GM21528 (cell line): ENCODE measurements at regions not wholly inside any gene's neighbourhood (a gene's known extent, or its start where the extent isn't known, plus 50 kb on each side); places are given as distances from the start of the nearest gene placed in this dataset.

Source experiments
- ATAC-seq: cut with Tn5 transposase; IDR thresholded peaks from one replicate; pipeline ENCODE4 v1.9.1; 2021; ENCODE audit warnings: mild to moderate bottlenecking, moderate library complexity; ENCODE audit not compliant: unreplicated experiment, low FRiP score

DNA sequence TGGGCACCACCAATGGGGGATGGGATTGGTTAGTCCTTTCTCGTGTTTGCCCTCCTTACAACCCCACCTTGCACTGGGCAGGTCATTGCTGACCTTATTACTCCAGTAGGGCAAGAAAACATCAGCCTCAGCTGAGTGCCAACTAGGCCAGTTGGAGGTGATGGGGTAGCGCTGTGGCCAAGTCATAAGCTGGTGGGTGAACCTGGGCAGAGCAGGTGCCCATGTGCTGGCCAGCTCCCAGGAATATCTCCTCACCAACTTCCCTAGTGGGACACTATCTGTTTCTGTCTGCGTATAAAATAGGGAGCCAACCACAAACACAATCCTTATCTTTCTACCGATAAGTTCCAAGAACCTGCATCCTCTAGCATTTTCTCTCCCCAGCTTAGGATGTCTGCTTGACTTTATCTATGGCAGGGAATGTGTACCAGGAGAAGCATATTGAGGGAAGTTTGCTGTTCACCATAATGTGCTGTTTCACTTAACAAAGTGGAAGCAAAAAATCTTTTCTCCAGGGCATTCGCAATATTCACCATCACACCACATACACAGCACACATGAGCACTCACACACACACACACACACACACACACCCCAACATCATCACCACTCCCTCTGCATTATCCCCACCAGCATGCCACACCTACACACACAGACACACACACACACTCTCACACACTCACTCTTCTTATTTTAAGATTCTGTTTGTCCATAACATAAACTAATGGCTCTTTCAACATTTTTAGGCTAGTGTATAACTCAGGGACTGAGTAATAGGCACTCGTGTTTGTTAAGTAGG lies 390.0 kb downstream of the ENC1 start:
- ATAC-seq: no peak

DNA sequence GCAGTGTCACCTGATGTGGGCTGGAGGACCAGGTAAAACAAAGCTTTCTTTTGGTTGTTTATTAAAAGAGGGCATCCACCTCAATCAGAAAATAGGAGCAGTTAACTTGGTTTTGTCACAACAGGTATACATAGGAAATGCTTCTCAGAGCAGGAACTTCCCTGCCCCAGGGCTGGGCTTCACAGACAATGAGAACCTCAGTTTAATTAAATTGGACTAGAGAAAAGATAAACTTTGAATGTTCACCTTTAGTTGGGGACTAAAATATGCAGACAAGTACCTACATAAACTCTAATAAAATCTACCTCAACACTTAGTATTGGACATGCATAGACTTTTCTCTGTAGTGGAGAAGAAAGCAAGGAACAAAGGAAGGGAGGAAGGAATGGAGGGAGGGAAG lies 392.0 kb downstream of the ENC1 start:
- ATAC-seq: no peak

DNA sequence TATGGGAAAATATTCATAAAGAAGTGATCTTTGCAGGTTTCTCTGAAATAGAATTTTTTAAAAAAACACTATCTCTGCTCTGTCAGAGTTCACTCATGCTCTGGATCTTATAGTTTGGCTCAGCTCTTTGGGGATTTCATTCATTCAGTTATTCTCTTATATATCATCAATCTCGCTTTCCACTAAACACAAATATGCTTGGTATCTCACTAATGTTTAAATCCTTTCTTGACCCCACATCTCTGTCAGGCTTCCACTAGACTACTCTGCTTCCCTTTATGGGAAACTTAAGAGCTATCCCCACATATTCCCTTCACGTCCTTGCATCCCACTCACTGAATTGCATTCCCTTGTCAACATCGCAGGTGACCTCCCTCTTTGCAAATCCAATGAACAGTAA lies 396.1 kb downstream of the ENC1 start:
- no peak for ATAC-seq

DNA sequence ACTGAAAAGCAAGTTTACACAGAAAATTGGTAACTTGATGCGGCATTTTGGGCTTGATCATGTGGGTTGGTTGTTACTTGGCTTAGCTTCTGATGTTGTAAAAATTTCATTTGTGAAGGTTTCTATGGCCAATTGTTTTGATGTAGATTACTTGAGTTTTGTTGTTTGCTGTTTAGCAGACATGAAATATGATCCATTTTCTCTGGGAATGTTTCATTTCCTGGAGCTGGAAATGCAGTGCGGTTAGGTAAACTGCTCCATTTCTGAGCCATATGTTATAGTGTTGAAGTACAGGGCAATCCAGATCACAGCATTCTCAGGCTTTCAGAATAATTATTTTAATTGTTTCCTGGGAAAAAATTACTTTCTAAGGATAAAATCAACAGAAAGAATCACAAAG lies 396.9 kb downstream of the ENC1 start:
- ATAC-seq: no peak

DNA sequence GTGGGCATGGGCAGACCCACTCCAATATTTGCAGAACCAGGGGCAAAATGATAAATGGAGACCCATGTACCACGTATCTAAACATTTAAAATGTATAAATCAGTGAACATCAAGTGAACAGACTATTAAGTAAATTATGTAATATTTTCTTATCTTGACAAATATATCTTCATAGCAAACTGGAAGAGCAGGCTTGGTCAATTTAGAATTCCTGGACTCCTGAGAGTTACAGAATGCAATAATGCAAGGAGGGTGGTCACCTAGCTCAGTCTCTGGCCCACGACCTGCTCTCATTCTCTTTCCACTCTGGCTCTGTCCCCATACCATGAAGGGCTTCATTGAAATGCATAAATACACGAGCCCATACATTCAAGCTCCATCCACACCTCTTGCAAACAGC lies 398.0 kb downstream of the ENC1 start:
- ATAC-seq: no peak

DNA sequence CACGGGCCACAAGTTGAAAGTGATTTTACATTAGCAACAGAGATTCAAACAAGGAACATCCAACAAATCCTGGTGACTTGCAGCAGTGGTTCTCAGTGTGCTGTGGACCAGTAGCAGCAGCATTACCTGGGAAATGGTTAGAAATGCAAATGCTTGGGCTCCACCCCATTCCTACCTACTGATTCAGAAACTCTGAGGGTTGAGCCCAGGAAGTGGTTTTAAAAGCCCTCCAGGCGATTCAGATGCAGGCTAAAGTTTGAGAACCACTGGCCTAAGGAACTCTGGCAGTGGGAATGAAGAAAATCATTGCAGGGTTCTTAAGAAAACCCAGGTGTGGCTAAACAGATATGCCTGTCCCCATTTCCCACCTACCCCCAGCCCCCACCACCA lies 398.8 kb downstream of the ENC1 start:
- ATAC-seq: no peak

DNA sequence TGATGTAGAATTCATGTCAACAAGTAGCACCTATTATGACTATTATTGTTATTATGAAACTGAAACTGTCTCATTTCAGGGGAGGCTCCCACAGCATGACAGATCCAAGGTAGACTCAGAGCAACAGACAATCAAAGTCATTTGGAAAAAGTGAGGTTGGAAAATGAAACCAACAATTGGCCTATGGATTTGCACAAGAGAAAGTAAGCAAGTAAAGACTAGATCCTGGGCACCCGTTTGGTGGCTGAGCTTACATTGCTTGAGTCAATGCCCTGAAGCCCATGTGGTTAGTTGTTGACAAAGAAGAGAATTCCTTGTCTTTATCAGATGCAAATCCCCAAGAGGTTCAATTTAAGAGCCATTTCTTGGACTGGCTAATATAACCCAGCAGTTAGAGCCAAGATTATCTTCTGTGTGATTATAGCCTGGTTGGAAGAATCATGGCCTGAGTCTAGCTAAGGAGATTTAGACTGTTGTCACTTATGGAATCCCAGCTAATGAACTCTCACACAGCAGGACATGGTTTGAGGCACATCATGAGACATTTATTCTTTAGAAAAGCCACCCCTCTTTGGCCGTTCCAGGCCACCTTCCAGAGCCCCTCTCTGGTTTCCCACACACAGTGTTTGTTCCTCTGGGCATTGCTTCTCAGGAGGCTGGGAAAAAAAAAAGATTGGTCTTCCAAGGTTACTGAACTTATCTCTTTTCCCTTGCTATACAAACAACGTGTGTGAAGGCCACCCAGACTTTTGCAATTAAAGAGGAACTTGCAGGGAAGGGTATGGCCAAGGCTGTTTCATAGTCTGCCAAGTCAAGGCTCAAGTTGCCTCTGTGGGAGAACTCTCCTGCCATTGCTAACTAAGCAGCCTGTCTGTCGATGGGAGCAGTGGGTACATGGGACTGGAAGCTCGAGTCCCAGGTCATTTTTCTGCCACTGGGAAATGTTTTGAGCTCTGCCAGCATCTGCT lies 399.5 kb downstream of the ENC1 start:
- no peak for ATAC-seq

DNA sequence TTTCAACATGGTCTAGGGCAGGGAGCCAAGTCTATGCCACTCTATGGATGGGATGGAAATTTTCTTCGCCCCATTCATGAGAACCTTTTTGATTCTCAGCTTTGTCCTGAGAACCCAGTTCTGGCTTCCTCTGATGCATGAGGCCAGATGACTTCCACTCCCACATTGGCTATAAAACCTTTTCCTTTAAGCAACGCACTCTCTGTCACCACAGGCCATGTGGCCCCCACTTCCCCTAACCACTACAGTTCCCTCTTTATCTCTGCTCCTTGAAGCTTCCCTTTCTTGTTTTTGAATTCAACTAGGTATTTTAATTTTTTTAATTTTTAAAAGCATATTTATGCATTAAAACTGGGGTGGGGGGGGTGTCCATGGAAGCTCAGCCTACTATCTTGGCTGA lies 401.3 kb downstream of the ENC1 start:
- no peak for ATAC-seq

DNA sequence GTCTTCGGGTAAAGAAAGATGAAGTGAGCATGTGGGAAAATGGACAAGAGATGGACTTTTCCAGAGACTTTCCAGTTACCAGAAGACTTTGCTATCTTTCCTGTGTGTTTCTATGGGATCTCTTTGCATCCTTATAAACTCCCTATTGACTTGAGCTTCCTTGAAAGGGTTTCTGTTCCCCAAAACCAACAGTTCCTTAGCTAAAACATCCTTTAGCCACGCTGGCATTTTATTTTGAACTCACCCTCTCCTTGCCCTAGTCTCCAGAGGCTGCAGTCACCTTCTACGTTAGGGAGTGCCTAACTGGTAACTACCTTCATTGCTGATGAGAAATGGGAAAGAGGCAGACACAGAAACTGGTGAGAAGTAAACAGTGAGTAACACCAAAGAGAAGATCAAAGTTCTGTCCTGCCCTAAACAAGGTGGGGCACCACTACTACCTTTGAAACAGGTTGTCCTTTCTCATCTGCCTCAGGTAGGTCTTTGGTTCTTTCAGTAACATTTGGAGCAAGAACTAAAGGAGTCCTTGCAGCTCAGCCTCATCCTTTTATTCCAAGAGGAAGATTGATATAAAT lies 402.9 kb downstream of the ENC1 start:
- no peak for ATAC-seq

DNA sequence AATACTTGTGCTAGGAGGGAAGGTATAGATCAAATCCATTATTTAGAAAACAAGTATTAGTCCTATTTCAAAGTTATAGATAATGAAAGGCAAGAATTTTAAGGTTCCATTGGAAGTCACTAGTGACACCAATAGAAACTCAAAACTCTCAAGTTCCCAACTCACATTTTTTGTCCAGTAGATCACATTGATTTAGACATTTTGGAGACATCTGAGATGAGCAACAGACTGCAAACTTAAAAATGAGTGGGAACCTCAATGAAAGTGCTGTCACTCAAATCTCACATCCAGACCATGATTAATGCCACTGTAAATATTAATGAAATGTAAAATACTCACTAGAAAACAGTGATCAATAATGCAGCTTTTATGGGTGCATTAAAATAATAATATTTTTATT lies 405.0 kb downstream of the ENC1 start:
- ATAC-seq: no peak

DNA sequence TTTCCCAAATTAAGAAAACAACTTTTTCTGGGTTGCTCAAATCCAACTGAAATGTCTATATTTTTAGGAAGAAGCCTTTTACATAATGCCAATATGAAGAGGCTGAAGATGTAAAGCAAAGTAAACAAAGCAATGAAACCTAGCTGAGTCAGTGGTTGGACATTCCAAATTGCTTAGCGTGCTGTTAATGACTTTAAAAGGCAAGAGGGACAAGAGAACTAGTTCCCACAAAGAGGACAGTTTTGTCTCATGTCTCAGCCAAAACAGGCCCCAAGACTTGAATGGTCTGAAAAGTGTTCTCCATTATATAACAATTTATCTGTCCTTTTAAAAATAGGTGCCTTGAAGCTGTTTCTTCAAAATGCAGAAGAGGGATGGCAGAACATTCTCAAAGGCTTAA lies 407.0 kb downstream of the ENC1 start:
- ATAC-seq: no peak

DNA sequence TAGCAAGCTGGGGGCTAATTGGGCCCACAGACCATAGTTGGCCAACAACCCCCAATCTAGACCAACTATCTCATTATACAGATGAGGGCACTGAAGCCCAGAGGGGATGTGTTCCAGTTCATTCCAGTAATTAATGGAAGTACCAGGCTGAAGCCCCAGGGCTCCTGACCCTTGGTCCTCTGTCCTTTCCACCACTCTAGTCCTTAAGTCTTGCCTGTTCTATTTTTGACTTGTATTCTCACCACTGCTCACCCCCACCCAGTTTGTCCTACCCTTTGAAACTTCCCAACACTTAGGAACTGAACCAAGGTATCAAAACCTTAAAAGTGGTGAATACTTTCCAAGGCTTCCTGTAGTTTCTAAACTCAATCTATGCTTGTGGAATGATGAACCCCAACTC lies 407.4 kb downstream of the ENC1 start:
- no peak for ATAC-seq

DNA sequence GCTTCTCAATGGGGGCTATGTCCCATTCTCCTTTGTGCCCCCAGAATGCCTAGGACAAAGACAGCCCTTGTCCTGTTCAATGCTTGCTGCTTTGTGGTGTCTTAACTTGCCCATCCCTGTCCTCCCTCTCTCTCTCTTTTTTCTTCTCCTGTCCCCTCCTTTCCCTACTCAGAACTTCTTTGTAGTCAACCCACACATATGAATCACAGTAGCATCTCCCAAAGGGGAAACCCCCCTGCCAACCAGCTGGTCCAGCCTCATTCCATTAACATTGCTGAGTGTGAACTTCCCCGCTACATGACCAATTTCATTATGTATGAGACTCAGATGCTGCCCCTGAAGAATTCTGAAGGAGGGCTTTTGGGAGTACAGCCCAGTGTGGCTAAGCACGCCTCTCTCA lies 408.3 kb downstream of the ENC1 start:
- no peak for ATAC-seq

DNA sequence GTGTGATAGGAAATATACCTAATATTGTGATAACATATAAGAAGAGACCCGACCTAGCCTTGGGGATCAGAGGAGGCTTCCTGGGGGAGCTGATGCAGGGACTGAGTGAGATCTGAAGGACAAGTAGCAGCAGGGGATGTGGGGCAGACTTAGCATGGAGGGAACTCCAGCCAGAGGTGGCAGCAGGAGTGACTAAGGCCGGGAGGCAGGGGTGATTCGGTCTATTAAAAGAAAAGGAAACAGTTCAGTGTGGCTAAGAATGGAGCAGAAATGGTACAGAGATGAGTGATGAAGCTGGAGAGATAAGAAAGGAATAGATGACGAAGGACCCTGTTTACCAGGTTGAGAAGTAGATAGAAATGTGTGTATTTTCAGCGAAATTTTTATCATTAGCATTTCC lies 408.8 kb downstream of the ENC1 start:
- no peak for ATAC-seq

DNA sequence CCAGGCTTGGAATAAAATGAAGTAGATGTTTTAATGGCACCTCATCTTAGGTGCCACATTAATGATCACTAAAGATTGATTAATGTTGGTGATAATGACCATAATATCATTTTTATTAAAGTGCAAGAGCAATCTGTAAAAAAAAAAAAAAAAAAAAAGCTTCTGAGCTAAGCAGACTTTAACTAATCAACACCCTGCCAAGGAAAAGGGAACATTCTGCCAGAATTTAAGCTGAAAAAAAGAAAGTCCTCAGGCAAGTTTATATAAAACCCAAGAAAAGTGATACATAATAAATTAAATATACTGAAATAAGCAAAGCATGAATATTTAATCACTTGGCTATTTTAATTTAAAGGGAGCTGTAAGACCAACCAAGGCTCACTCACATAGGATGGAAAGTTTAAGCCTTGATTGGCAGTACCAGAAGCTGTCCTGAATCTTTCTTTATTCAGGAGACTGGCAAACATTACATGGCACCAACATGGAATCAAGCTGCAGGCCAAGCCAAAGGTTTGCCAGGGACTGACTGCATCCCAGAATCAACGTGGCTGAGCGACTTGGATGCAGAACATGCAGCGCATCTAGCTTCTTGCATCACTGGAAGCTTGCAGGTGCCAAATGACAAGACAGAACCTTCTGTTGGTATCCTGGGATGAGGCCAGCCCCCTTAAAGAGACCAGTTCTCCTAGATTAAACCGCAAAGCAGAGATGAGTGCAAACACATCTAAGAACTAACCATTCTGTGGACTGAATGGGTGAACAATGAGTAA lies 413.6 kb downstream of the ENC1 start:
- ATAC-seq: no peak

DNA sequence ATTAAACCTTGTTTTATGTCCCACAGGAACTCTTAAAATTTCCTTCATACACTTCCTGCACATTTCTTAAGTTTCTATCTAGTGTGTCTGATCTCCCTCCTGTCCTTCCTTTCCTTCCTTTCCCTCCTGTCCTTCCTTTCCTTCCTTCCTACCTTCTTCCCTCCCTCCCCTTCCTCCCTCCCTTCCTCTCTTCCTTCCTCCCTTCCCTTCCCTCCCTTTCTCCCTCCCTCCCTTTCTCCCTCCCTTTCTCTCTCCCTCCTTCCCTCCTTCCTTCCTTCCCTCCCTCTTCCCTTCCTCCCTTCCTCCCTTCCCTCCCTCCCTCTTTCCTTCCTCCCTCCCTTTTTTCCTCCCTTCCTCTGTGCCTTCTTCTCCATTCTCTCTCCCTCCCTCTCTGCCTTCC lies 414.9 kb downstream of the ENC1 start:
- ATAC-seq: no peak

DNA sequence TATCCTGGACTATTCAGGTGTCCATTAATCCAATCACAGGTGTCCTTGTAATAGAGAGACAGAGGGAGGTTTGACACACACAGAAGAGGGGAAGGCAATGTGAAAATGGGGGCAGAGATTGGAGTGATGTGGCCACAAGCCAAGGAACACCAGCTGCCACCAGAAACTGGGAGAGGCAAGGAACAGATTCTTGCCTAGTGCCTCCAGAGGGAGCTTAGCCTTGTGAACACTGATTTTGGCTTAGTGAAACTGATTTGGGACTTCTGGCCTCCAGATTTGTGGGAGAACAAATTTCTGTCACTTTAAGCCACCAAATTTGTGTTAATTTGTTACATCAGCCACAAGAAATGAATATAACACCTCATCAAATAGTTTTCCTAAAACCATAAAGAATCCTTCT lies 416.2 kb downstream of the ENC1 start:
- no peak for ATAC-seq

DNA sequence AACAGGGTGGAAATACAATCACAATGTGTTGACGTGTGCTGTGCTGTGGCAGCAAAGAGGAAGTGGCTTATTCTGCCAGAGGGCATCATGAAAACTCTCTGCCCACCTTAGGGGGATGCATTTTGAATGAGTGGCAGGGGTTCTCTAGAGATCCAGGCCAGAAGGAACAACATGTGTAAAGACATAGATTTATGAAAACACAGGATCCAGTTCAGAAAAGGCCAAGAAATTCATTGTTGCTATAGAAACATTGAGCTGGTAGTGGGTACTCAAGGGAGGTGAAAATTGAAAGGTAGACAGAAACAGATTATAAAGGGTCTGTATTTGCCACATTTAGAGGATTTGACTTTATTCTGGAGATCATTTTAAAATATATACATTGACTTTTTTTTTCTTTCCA lies 417.7 kb downstream of the ENC1 start:
- no peak for ATAC-seq

DNA sequence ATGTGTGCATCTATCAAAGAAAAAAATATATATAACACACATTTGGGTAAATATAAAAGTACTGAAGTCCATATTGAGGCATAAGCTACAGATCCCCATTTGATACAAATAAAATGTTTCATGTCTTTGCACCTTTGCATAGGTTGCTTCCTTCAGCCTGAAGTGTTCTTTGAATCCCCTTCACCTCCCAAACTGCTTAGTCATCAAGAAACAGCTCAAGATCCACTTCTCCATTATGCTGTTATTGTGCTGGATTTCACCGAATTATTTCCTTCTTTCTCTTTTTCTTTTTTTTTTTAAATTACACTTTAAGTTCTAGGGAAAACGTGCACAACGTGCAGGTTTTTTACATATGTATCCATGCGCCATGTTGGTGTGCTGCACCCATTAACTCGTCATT lies 419.1 kb downstream of the ENC1 start:
- ATAC-seq: no peak

DNA sequence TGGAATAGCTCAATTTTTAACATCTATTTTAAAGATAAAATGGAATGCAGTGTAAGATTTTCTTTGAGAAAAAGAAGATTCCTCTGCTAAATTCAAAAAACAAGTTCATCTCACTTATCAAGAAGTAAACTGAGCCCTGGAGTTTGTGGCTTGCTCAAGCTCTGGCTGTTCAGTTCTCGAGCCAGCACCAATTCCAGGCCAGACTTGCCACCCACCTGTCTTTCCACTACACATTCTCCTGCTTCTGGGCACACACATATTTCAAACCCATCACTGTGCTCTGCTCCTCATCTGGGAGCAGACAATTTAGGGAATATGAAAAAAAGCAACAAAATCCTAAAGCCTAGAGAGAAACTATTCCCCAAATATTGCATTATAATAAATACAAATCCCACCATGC lies 424.5 kb downstream of the ENC1 start:
- no peak for ATAC-seq

DNA sequence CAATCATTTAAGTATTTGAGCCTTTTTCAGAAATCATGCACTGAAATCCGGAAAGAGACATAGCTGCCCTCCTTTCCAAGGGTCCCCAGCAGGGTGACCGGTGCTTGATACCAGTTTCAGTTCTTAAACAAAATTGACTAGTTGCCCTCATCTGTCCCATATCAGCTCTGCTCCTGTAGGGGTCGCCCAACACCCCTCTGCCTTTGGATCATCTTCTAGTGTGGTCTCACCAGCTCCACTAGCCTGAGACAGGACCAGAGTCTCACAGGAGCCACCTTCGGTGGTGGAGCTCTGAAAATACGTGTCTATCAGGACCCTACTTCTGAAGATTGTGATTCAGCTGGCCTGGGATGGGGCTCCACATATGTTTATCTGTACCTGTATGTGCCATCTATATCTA lies 428.2 kb downstream of the ENC1 start:
- no peak for ATAC-seq
